GM12878 (cell line): ENCODE measurements at regions not wholly inside any gene's neighbourhood (a gene's known extent, or its start where the extent isn't known, plus 50 kb on each side); places are given as distances from the start of the nearest gene placed in this dataset.

Source experiments
- ATAC-seq: fragments of 200-7000 bp; cut with Tn5 transposase; 3 replicates; pipeline ENCODE4 v1.9.1; 2020; ENCODE audit warnings: mild to moderate bottlenecking, moderate library complexity
- BruUV-seq: library from RNA; stranded (reverse); fragments of 400-500 nt; replicated peaks from 2 replicates; lab custom pipeline; 2021; lab: Mats Ljungman, UMichigan
- CTCF ChIA-PET: fragments of 300-600 bp; sonication (Branson Sonifier 250); formaldehyde crosslinking; extraction: SDS; loops from one replicate; lab custom pipeline; 2021; ENCODE audit warnings: inconsistent platforms; lab: Yijun Ruan, JAX
- POLR2A ChIA-PET: fragments of 350-600 bp; formaldehyde crosslinking; extraction: SDS; loops from one replicate; lab custom pipeline; 2021; ENCODE audit warnings: inconsistent platforms; lab: Charles Lee
- RAD21 ChIA-PET: fragments of 300-600 bp; sonication (Branson Sonifier 250); formaldehyde crosslinking; loops from one replicate; lab custom pipeline; 2023; ENCODE audit warnings: antibody characterized with exemption; ENCODE audit not compliant: unreplicated experiment; lab: Charles Lee
- SMC1A ChIA-PET: fragments of 300-600 bp; sonication (Branson Sonifier 250); formaldehyde crosslinking; loops from one replicate; lab custom pipeline; 2023; ENCODE audit not compliant: unreplicated experiment, uncharacterized antibody; lab: Charles Lee
- DNase-seq: peaks from one replicate; pipeline ENCODE4 v3.0.0-alpha.2; 2011; ENCODE audit warnings: low read depth, low spot score
- FAIRE-seq: peaks from 3 replicates; lab custom pipeline; 2011; peaks lifted over from hg19 to GRCh38; lab: Jason Lieb, UNC
- H2AFZ ChIP-seq: 2 replicates; pipeline ENCODE4 v1.6.0; 2011; ENCODE audit warnings: low read depth, low read length, control low read depth; ENCODE audit not compliant: control insufficient read depth
- H3K27ac ChIP-seq: 2 replicates; pipeline ENCODE4 v1.5.1; 2011; ENCODE audit warnings: control low read depth; ENCODE audit not compliant: control insufficient read depth, insufficient read depth
- H3K27me3 ChIP-seq, 2 experiments: replicated peaks in 1 of 2; 2 replicates each; pipeline versions ENCODE4 v1.6.0 to v1.6.1; 2011; ENCODE audit warnings: low read length in 1 of 2; ENCODE audit not compliant: control insufficient read depth in 2 of 2, insufficient read depth in 2 of 2
- H3K36me3 ChIP-seq, 2 experiments: 2 replicates each; pipeline ENCODE4 v1.5.1; 2011; ENCODE audit warnings: low read length in 1 of 2; ENCODE audit not compliant: control insufficient read depth in 2 of 2, insufficient read depth in 2 of 2
- H3K4me1 ChIP-seq: 2 replicates; pipeline ENCODE4 v1.6.1; 2011; ENCODE audit warnings: mild to moderate bottlenecking, low read length, moderate library complexity, mixed read lengths; ENCODE audit not compliant: control insufficient read depth, insufficient read depth
- H3K4me2 ChIP-seq: 2 replicates; pipeline ENCODE4 v1.6.0; 2011; ENCODE audit warnings: control low read depth; ENCODE audit not compliant: control insufficient read depth, insufficient read depth
- H3K4me3 ChIP-seq: fragments of 200-600 bp; sonication (generic); 2 replicates; pipeline ENCODE4 v1.5.1; 2016
- H3K79me2 ChIP-seq: 2 replicates; pipeline ENCODE4 v1.6.0; 2011; ENCODE audit warnings: low read length; ENCODE audit not compliant: control insufficient read depth, insufficient read depth
- H3K9ac ChIP-seq: 2 replicates; pipeline ENCODE4 v1.8.0; 2011; ENCODE audit warnings: low read length, control low read depth, mixed read lengths; ENCODE audit not compliant: control insufficient read depth, insufficient read depth
- H3K9me3 ChIP-seq: replicated peaks from 3 replicates; pipeline ENCODE4 v1.5.1; 2011; ENCODE audit warnings: mild to moderate bottlenecking, low read length; ENCODE audit not compliant: control insufficient read depth, insufficient read depth
- H4K20me1 ChIP-seq: 2 replicates; pipeline ENCODE4 v1.6.0; 2011; ENCODE audit not compliant: control insufficient read depth, insufficient read depth
- BRCA1 ChIP-seq: IDR thresholded peaks from 2 replicates; pipeline ENCODE4 v1.6.1; 2011; ENCODE audit warnings: low read depth, low read length, improper control_type of control experiment
- CREM ChIP-seq: IDR thresholded peaks from 2 replicates; pipeline ENCODE4 v1.6.1; 2014; ENCODE audit warnings: antibody characterized with exemption, low read depth
- FOXK2 ChIP-seq: fragments of 450-650 bp; IDR thresholded peaks from 2 replicates; pipeline ENCODE4 v1.6.1; 2017; ENCODE audit warnings: mild to moderate bottlenecking, moderate library complexity
- HDAC6 ChIP-seq: fragments of 200-600 bp; sonication (generic); IDR thresholded peaks from one replicate; pipeline ENCODE4 v1.8.0; 2017; ENCODE audit warnings: antibody characterized with exemption; ENCODE audit not compliant: unreplicated experiment
- KAT2A ChIP-seq: conservative IDR thresholded peaks from 2 replicates; pipeline ENCODE4 v1.6.1; 2011; ENCODE audit warnings: low read depth, low read length; ENCODE audit not compliant: control insufficient read depth
- NFIC ChIP-seq: IDR thresholded peaks from 2 replicates; pipeline ENCODE4 v1.6.1; 2012; ENCODE audit warnings: low read depth, mild to moderate bottlenecking, inconsistent platforms, low read length, moderate library complexity
- NR2C2 ChIP-seq: IDR thresholded peaks from 2 replicates; pipeline ENCODE4 v1.6.1; 2011; ENCODE audit warnings: borderline replicate concordance, low read depth; ENCODE audit not compliant: control insufficient read depth, insufficient read length
- RUNX3 ChIP-seq: IDR thresholded peaks from 2 replicates; pipeline ENCODE4 v1.6.1; 2012; ENCODE audit warnings: low read length, inconsistent platforms
- SMC3 ChIP-seq: IDR thresholded peaks from 2 replicates; pipeline ENCODE4 v1.6.1; 2011; ENCODE audit warnings: low read length, improper control_type of control experiment, borderline replicate concordance
- WGBS: methylation state at CpG from one replicate; pipeline ENCODE4 v1.1.6; 2016; ENCODE audit warnings: low lambda C conversion rate; ENCODE audit not compliant: insufficient replicate concordance, insufficient coverage; ENCODE audit errors: missing lambda C conversion rate; 5-methylcytosine and 5-hydroxymethylcytosine counted together
- in situ Hi-C: fragments of 300-500 bp; cut with MboI; formaldehyde crosslinking; loops from 9 replicates; pipeline ENCODE4 v1.14.3; 2018; ENCODE audit warnings: mixed read lengths
- intact Hi-C: fragments of 100-400 bp; cut with micrococcal nuclease; formaldehyde crosslinking; loops from one replicate; pipeline ENCODE4 v1.14.2; 2022; ENCODE audit not compliant: unreplicated experiment
- TF ChIP-seq, protein P1 (sequence below): fragments of 450-650 bp; formaldehyde crosslinking; IDR thresholded peaks from 2 replicates; pipeline ENCODE4 v1.4.0; 2022; ENCODE audit warnings: mild to moderate bottlenecking, moderate library complexity
- TF ChIP-seq, protein P2 (sequence below): IDR thresholded peaks from 2 replicates; pipeline ENCODE4 v1.6.1; 2012; ENCODE audit warnings: low read length, inconsistent platforms
- TF ChIP-seq, protein P3 (sequence below): IDR thresholded peaks from 2 replicates; pipeline ENCODE4 v1.6.1; 2011; ENCODE audit warnings: low read depth, low read length, improper control_type of control experiment, borderline replicate concordance
- TF ChIP-seq, protein P4 (sequence below): fragments of 450-650 bp; conservative IDR thresholded peaks from 2 replicates; pipeline ENCODE4 v1.6.1; 2017; ENCODE audit warnings: mild to moderate bottlenecking, moderate library complexity

DNA sequence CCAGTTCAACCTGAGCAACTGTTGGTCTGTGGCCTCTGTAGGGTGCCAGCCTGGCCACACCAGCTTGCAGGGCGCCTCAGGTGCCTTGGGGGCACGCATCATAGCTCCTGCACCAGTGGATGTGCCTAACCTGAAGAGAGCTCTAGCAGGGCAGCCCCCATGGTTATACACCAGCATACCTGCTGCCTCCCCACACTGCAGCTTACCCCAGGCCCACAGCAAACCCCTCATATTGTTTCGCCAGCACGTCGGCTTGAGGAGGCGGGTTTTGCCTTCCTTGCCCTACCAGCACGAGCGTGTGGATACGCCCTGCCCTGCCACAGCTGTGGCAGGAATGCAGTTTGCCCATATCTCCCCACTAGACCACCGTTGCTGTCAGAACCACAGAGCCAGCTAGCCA lies 435.9 kb downstream of the SLCO4C1 start:
- TF ChIP-seq, protein P1, sequence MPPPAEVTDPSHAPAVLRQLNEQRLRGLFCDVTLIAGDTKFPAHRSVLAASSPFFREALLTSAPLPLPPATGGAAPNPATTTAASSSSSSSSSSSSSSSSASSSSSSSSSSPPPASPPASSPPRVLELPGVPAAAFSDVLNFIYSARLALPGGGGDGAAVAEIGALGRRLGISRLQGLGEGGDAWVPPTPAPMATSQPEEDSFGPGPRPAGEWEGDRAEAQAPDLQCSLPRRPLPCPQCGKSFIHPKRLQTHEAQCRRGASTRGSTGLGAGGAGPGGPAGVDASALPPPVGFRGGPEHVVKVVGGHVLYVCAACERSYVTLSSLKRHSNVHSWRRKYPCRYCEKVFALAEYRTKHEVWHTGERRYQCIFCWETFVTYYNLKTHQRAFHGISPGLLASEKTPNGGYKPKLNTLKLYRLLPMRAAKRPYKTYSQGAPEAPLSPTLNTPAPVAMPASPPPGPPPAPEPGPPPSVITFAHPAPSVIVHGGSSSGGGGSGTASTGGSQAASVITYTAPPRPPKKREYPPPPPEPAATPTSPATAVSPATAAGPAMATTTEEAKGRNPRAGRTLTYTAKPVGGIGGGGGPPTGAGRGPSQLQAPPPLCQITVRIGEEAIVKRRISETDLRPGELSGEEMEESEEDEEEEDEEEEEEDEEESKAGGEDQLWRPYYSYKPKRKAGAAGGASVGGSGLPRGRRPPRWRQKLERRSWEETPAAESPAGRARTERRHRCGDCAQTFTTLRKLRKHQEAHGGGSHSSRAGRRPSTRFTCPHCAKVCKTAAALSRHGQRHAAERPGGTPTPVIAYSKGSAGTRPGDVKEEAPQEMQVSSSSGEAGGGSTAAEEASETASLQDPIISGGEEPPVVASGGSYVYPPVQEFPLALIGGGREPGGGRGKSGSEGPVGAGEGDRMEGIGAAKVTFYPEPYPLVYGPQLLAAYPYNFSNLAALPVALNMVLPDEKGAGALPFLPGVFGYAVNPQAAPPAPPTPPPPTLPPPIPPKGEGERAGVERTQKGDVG, result no peak
- TF ChIP-seq FOXK2, result no peak
- TF ChIP-seq SMC3, result no peak
- TF ChIP-seq NR2C2, result no peak
- TF ChIP-seq, protein P2, sequence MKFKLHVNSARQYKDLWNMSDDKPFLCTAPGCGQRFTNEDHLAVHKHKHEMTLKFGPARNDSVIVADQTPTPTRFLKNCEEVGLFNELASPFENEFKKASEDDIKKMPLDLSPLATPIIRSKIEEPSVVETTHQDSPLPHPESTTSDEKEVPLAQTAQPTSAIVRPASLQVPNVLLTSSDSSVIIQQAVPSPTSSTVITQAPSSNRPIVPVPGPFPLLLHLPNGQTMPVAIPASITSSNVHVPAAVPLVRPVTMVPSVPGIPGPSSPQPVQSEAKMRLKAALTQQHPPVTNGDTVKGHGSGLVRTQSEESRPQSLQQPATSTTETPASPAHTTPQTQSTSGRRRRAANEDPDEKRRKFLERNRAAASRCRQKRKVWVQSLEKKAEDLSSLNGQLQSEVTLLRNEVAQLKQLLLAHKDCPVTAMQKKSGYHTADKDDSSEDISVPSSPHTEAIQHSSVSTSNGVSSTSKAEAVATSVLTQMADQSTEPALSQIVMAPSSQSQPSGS, result no peak
- TF ChIP-seq CREM, result no peak
- TF ChIP-seq RUNX3, result no peak
- TF ChIP-seq BRCA1, result no peak
- TF ChIP-seq HDAC6, result no peak
- TF ChIP-seq, protein P3, sequence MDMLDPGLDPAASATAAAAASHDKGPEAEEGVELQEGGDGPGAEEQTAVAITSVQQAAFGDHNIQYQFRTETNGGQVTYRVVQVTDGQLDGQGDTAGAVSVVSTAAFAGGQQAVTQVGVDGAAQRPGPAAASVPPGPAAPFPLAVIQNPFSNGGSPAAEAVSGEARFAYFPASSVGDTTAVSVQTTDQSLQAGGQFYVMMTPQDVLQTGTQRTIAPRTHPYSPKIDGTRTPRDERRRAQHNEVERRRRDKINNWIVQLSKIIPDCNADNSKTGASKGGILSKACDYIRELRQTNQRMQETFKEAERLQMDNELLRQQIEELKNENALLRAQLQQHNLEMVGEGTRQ, result no peak
- no peak for TF ChIP-seq KAT2A
- no peak for TF ChIP-seq NFIC
- TF ChIP-seq, protein P4, sequence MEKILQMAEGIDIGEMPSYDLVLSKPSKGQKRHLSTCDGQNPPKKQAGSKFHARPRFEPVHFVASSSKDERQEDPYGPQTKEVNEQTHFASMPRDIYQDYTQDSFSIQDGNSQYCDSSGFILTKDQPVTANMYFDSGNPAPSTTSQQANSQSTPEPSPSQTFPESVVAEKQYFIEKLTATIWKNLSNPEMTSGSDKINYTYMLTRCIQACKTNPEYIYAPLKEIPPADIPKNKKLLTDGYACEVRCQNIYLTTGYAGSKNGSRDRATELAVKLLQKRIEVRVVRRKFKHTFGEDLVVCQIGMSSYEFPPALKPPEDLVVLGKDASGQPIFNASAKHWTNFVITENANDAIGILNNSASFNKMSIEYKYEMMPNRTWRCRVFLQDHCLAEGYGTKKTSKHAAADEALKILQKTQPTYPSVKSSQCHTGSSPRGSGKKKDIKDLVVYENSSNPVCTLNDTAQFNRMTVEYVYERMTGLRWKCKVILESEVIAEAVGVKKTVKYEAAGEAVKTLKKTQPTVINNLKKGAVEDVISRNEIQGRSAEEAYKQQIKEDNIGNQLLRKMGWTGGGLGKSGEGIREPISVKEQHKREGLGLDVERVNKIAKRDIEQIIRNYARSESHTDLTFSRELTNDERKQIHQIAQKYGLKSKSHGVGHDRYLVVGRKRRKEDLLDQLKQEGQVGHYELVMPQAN, result no peak
- Histone ChIP-seq H2AFZ (no peak overlapping the region), H3K36me3 (no peaks in the 10 kb centered on the region), H3K4me2 (no peak overlapping the region), H3K4me3 (no peak overlapping the region), H3K9ac (no peak overlapping the region), H3K9me3 (no peaks in the 10 kb centered on the region), H3K27me3 (no peaks in the 10 kb centered on the region), H3K79me2 (no peaks in the 10 kb centered on the region), H3K4me1 (no peaks in the 10 kb centered on the region), H4K20me1 (no peaks in the 10 kb centered on the region), H3K27ac (no peak overlapping the region)
- DNase-seq (no peak), ATAC-seq (no peak), FAIRE-seq (no peak)
- ChIA-PET POLR2A (no interaction called here), RAD21 (no interaction called here), CTCF (interaction anchor here (0.6 kb wide), 1 partner anchor 190 kb away, joined by 3 read pairs; no protein-coding TSS in a partner anchor), SMC1A (no interaction called here)
- intact Hi-C loops, result no loop called here
- in situ Hi-C loops, result no loop called here
- no TSS peak for BruUV-seq
- WGBS, result 34% methylated on average over 10 of the region's 10 CpGs
